RPMI8226 (cell line): ENCODE measurements at regions not wholly inside any gene's neighbourhood (a gene's known extent, or its start where the extent isn't known, plus 50 kb on each side); places are given as distances from the start of the nearest gene placed in this dataset.
"Not testable (repeated sequence)": the region's sequence is repeated elsewhere in the genome, so short reads cannot be mapped to it uniquely, and the experiment has no call there.

ENCODE experiments used
- DNase-seq: peaks from one replicate; pipeline ENCODE4 v3.0.0-alpha.2; 2015

DNA sequence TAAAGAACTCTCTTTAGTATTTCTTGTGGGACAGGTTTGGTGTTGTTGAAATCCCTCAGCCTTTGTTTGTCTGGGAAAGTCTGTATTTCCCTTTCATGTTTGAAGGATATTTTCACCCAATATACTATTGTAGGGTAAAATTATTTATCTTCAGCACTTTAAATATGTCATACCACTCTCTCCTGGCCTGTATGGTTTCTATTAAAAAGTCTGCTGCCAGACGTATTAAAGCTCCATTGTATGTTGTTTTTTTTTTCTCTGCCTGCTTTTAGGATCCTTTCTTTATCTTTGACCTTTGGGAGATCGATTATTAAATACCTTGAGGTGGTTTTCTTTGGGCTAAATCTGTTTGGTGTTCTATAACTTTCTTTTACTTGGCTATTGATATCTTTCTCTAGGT is 119.0 kb upstream of the TBC1D5 start:
- no peak for DNase-seq

DNA sequence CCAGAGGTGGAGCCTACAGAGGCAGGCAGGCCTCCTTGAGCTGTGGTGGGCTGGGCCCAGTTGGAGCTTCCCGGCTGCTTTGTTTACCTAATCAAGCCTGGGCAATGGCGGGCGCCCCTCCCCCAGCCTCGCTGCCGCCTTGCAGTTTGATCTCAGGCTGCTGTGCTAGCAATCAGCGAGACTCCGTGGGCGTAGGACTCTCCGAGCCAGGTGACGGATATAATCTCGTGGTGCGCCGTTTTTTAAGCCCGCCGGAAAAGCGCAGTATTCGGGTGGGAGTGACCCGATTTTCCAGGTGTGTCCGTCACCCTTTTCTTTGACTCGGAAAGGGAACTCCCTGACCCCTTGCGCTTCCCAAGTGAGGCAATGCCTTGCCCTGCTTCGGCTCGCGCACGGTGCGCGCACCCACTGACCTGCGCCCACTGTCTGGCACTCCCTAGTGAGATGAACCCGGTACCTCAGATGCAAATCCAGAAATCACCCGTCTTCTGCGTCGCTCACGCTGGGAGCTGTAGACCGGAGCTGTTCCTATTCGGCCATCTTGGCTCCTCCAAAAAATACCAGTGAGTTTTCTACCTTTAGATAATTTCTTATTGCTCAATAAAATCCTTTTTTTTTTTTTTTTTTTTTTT is 118.5 kb upstream of the TBC1D5 start:
- not testable (repeated sequence) for DNase-seq

DNA sequence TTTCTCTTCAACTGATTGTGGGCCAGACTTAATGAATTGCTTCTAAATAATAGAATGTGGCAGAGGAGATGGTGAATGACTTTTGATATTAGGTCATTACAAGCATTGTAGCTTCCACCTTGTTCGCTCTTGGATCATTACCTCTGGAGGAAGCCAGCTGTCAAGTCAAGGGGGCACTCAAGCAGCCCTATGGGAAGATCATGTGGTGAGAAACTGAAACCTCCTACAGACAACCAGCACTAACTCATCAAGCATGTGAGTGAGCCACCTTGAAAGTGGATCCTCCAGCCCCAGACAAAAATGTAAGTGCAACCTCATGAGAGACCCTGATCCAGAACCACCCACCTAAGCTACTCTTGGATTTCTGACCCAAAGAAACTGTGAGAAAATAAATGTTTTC is 109.8 kb upstream of the TBC1D5 start:
- DNase-seq: no peak

DNA sequence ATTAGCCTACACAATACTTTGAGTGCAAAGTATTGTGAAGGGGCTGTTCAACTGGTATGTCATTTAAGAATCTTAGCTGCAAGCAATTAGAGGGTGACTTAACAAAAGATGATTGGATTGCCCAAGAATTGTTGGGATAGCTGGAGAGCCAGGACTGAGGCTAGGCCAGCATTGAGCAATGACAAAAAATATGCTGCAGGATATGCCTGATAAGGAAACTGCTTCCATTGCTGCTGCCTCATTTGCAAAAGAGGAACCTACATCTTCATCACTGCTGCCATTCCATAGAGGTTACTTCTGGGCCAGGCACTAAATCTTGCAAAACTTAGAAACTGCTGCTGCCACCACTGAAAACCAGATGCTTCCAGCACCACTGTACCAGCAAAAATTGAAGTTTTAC is 108.0 kb upstream of the TBC1D5 start:
- no peak for DNase-seq

DNA sequence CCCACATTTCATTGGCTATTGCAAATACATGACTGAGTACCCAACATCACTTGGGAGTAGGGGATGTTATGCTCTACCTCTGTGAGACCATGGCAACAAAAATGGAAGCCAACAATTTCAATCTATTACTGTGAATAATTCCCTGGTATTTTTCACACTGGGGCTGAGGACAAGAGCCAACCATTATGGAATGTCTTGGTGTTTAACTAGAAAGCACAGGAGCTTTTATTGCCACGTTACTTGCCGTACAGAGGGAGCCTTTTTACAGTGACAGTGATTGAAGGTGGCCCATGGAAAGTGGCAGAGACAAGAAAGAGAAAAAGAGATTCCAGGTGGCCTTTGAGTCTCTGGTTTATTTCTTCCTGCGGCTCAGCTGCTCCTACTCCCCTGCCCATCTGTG is 105.7 kb upstream of the TBC1D5 start:
- DNase-seq: no peak

DNA sequence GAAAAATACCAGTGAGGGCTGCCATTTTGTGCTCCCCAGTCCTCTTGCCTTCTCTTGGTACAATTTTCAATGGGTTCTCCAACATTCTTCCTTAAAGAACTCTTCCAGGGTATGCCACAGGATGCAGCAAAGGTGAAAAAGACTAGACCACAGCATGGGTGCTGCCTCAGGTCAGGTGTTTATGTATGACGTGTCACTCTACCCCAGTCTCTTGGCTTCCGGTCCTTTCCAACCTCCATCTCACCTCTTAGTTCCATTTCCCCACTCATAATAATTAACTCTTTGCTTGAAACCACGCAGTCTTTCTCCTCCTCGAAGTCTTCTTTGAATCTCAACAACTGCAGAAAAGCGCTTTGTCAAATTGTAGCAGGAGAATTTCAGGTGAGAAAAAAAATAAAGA is 104.7 kb upstream of the TBC1D5 start:
- no peak for DNase-seq

DNA sequence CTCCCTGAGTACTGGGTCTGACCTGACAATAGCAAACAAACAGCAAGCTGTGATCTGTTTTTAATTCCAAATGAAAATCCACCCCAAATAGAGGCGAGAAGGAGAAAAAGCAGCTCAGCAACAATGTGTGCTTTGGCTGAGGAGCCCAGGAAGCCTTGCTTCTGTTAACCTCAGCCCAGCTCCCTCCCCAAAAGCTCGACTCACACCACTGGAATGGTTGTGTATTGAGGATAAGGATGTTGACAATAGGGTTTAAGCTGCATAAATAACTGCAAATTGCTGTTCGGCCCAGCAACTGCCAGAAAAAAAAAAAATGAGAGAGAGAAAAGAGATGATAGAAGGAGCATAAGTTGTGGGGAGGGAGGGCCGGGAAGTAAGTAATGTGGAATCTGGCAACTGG is 104.0 kb upstream of the TBC1D5 start:
- no peak for DNase-seq

DNA sequence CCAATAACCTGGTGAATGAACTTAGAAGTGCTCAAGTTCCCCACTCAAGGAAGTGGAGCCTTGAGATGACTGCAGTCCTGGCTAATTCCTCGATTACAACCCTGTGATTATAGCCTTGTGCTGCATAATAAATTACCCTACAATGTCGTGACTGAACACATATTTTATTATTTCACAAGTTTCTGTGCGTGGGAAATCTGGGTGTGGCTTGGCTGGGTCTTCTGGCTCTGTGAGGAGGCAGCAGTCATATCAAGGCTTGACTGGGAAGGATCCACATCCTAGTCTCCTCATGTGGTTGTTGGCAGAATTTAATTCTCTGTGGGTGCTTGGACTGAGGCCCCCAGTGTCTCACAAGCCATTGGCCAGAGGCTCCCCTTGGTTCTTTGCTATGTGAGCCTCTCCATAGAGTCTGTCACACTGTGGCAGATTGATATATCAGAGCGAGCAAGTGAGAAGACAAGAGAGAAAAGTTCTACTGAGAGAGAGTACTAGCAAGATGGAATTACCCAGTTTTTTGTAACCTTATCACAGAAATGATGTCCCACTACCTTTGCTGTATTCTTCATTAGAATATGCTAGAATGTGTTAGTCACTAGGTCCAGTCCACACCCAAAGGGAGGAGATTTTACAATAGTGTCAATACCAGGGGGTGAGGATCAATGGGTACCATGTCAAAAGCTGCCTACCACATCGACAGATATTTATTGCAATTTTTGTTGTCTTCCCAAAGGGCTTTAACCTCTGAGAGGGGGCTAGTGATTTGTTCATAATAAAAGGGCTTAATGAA is 102.8 kb upstream of the TBC1D5 start:
- DNase-seq: no peak

DNA sequence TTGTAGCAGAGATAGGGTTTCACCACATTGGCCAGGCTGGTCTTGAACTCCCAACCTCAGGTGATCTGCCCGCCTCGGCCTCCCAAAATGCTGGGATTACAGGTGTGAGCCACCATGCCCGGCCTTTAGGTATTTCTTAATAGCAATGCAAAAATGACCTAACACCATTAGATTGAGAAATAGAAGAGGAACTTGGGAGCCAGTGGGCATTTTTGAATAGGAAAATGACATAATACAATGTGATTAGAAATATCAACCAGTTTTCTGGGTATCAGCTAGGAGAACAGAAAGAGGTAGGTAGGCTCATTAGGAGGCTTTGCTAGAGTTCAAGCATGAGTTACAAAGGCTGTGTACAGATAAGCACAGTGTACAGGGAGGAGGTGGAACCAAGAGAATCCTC is 101.8 kb upstream of the TBC1D5 start:
- no peak for DNase-seq

DNA sequence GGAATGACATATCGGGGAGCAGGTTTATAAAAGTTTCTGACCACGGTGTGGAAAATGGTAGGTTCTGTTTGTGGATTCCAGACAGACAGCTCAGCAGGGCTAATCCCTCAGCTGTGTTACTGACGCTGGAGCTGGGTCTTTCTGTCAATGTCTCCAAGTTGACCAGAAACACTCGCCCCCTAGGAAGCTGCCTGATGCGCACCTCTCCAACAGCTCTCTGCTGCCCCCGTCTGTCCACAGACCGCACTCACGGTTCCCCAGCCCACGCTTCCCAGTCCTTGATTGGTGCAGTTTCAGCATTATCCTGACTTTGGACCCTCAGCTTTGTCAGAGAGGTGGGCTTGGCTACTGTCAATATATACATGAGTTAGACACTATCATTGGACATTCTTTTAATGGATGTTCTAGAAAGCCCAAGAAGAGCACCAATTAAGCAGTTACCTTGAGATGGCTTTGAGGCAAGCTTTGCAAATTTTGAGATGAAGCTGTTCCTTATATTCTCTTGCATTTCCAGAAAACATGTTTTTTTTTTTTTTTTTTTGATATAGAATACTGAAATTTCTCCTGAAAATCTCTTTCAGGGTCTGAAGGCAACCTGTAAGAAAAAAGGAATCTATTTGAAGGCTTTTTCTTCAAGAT is 98.9 kb upstream of the TBC1D5 start:
- peak; percentile 71 for DNase-seq

DNA sequence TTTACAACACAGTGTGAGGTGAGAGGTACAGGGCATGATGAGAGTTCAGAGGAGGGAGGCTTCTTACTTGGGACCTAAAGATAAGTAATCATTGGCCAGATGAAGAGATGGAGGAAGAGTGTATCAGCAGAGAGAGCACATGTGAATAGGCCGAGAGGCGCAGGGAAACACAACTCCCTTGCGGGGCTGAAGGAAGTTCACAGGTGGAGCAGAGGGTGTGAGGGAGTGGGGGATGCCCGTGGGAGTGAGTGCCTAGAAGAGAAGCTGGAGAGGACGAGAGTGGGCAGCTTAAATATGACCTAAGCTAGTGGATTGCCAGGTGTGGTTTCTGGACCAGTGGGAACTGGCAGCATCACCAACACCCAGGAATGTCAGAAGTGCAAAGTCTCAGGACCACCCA is 98.2 kb upstream of the TBC1D5 start:
- no peak for DNase-seq

DNA sequence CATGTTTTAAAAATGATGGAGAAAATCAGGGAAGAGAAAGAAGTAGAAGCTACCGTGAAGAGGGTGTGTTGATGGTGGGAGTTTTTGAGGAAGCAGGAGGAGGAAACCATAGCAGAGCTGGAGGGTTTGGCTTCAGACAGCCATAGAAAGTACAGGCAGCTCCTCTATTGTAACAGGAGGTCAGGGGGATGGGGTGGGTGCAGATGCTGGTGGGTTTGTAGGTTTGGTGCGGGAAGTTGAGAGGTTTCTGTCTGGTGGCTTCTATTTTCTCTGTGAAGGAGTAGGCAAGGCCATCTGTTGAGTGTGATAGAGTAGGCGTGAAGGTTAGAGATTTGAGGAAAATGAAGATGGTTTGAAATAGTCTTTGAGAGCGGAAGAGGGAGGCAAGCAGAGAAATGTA is 97.7 kb upstream of the TBC1D5 start:
- no peak for DNase-seq

DNA sequence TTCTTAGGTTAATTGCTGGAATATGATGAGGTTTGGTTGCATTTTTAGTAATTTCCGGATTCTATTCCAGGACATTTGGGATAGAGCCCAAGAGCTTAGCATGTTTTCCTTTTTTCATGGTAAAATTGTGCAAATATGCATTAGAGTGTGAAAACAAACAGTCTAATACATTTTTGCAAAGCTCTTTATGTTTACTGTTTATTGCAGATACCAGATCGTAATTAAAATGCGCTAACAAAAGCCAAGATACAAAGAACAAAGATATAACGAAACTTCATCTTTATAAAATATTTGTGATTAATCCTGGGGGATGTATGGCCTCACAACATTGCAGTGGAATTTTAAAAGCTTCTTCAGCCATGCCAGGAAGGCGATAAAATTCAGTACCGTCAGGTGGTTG is 94.5 kb upstream of the TBC1D5 start:
- no peak for DNase-seq

DNA sequence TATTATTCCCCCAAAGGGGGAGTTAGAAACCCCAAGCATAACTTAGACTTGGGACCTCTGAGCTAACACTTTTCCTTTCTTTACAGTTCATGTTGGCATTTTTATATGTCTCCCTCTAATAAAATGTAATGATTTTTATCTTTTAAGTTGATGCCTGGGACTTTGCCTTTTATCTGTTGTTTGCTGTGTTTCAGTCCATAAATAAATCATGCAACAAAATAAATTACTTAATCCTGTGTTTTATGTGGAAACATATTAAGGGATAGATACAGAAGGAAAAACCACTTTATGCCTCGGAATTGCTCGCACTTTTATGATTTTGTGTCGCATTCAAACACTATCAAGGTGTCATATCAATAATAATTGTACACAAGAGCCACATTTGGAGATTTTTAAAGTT is 93.7 kb upstream of the TBC1D5 start:
- DNase-seq: no peak

DNA sequence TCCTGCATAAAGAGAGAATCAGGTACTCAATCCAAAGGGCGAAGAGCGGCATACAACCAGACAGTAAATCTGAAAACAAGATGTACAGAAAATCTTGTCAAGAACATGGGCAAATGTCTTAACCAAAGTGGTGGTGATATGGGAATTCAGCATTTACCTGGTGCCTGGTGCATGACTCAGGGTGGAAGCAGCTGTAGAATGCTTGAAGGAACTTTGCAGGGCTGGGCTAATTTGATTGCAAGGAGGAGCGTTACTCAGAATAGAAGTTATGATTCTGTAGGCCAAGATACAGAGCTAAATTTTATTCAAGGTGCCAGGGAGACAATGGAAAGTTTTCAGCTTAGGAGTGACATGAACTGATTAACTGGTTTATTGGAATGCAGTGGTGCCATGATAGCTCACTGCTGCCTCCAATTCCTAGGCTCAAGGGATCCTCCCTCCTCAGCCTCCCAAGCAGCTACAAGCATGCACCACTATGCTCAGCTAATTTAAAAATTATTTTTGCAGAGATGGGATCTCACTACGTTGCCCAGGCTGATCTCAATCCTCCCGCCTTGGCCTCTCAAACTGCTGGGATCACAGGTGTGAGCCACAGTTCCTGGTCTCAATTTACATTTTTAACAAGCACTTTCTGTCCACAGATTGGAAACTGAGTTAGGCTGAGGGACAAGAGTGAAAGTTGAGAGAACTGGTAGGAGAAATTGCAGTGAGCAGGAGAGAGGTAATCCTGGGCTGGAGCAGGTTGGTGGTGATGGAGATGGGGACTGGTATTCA is 91.5 kb upstream of the TBC1D5 start:
- DNase-seq: no peak

DNA sequence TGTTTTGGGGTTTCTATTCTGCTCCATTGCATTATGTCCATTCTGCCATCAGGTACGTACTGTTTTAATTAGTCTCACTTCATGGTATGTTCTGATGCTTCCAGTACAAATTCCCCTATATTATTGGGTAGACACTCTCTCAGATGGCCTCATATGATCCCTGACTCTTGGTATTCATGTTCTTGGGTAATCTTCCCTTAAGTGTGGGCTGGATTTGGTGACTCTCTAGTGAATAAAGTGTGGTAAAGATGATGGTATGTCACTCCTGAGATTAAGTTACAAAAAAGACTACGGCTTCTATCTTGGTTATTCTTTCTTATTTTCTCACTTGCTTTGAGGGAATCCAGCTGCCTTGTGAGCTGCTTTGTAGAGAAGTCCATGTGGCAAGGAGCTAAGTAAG is 89.6 kb upstream of the TBC1D5 start:
- DNase-seq: no peak

DNA sequence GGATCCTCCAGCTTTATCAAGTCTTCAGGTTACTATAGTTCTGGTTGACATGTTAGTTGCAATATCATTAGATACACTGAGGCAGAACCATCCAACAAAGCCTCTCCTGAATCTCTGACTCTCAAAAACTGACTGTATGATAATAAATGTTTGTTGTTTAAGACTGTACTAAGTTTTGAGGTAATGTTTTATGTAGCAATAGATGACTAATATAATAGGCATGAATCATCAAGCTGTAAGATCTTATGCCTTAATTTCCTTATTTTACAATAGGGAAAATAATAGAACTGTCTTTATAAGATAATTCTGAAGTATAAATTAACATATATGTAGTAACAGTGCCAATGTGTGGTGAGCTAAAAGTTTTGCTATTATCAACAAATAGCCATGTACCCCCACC is 88.9 kb upstream of the TBC1D5 start:
- DNase-seq: no peak

DNA sequence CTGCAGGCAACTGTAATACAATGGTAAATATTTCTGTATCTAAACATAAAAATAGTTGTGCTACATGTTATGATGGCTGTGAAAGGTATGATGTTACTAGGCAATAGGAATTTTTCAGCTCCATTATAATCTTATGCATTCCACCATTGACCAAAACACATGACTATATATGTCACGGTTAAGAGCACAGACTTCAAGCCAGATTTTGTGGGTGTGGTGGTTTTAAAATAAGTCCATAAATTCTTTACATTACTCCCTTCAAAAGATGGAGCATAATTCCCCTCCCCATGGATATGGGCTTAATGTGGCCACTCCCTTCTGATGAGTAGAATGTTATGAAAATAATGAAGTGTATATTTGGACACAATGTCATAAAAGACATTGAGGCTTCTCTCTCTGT is 88.4 kb upstream of the TBC1D5 start:
- DNase-seq: no peak

DNA sequence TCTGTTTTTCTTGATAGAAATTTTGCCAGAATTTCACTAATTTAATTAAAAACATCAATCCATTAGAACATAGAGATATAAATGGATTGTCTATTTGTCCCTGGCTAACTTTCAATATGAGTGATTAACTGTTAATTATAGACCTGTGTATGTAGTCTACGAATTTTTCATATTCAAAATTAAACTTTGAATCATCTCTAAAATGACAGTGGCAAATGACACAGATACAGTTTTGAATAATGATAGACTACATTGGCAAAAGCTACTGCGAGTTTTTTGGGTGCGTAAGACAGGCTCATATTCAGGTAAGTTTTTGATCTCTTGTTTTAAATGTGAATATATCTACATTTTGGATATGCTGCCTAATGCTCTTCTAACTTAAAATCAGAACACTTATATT is 86.0 kb upstream of the TBC1D5 start:
- no peak for DNase-seq

DNA sequence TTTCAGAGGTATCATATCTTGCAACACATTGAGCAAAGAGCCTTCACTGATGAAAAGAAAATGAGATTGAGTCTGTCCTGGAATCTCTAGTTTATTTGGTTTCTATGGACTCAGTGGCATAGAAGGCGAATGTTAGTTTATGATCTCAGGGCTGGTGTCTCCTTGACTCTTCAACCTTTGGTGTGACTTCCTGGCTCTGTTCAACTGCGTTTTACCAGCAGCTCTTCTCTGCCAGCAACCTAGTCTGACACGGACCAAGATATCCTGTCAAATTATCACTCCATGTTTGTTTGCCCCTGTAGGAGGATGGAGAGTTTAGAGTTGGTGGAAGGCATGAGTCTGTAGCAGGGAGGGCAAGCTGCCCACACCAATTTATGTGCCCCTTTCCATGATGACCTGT is 82.9 kb upstream of the TBC1D5 start:
- no peak for DNase-seq

DNA sequence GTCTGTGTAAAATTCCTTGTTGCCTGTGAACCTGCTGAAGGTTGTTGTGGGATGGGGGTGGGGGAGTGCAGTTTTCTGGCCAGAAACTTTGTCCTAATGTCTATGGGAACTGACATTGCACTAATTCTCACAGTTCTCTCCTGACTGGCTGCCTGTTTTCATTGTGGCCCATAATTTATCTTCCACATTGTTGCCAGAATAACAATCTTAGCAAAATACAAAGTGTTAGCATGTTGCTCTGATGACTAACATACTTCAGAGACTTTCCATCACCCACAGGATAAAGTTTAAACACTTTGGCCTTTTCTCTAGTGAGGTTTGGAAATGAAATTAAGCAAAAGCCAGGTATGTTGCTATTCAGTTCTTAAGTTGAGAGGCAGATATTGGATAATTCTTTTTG is 81.4 kb upstream of the TBC1D5 start:
- no peak for DNase-seq

DNA sequence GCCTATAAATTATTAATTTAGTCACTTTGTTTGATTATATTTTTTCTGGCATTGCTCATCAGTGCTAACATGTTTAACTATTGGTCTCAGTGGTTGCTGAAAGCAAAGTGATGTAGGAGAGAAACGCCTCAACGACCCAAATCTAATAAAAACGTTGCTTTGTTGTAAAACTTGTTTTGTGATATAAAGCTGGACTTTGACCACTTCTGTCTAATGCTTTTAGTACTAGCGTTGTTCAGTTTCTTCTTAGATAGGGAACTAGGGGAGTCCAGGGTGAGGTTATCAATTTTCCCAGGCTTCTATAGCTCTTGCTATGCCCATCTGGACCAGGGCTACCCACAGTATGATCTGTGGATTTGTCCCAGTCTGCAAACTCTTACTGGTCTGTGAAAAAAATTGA is 80.6 kb upstream of the TBC1D5 start:
- DNase-seq: no peak

DNA sequence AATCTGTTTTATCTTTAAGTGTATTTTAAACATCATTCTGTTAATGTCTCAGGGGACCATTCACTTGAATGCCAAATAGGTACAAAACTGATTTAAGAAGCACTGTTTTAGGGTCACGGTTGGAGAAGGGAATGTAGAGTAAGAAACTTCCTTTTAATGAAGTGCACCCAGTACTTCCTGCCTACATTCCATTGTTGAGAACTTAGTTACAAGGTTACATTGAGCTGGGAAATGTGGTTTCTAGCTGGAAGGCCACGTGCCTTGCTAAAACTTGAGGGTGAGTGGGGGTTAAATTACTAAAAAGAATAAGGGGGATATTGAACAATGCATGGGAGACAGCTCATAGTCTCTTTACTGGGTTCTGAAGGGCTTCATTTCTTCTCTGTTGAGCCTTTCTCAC is 78.3 kb upstream of the TBC1D5 start:
- DNase-seq: no peak

DNA sequence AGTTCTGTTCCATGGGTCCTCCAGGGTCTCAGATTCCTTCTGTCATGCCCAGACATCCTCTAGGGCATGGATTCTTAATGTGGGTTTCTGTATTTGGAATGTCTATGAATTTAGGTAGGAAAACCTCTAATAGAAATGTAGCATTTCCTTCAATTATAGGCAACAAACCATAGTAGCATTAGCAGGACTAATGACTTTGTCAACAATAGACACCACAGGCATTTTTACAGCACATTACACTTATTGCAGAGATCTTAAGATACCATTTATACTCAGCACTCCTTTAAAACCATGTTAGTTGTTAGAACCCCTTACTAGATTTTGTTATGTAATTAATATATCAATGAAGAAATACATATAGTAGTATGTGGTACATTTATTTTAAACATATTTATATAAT is 77.8 kb upstream of the TBC1D5 start:
- DNase-seq: no peak
